HepG2 (cell line): ENCODE measurements at regions not wholly inside any gene's neighbourhood (a gene's known extent, or its start where the extent isn't known, plus 50 kb on each side); places are given as distances from the start of the nearest gene placed in this dataset.

Experiments
- CEBPZ ChIP-seq: IDR thresholded peaks from 2 replicates; pipeline ENCODE4 v1.6.1; 2012; ENCODE audit warnings: low read length, improper control_type of control experiment
- EZH2 ChIP-seq: conservative IDR thresholded peaks from 2 replicates; pipeline ENCODE4 v1.6.1; 2012; ENCODE audit warnings: mild to moderate bottlenecking, low read depth, low read length, moderate library complexity
- FOXK2 ChIP-seq: fragments of 450-650 bp; IDR thresholded peaks from 2 replicates; pipeline ENCODE4 v1.6.1; 2016
- IRF1 ChIP-seq: sonication (generic); formaldehyde crosslinking; IDR thresholded peaks from 2 replicates; pipeline ENCODE4 v1.4.0; 2020; ENCODE audit warnings: low read depth, mild to moderate bottlenecking, missing genetic modification reagents
- SMARCE1 ChIP-seq: fragments of 450-650 bp; IDR thresholded peaks from 2 replicates; pipeline ENCODE4 v1.6.1; 2017; ENCODE audit warnings: borderline replicate concordance
- ZNF10 ChIP-seq: sonication (generic); formaldehyde crosslinking; IDR thresholded peaks from 2 replicates; pipeline ENCODE4 v1.4.0; 2020; ENCODE audit warnings: mild to moderate bottlenecking, low read depth, missing genetic modification reagents, borderline replicate concordance
- TF ChIP-seq, protein P1 (sequence below), 2 experiments: sonication (generic) in 1 of 2; formaldehyde crosslinking in 1 of 2; IDR thresholded peaks; 2 replicates each; pipeline versions ENCODE4 v1.5.1 to v1.6.1; 2011 to 2020; ENCODE audit warnings: borderline replicate concordance in 1 of 2, low read depth in 1 of 2, low read length in 1 of 2, mild to moderate bottlenecking in 1 of 2, missing genetic modification reagents in 1 of 2, moderate library complexity in 1 of 2
- TF ChIP-seq, protein P2 (sequence below): sonication (generic); formaldehyde crosslinking; IDR thresholded peaks from 2 replicates; pipeline ENCODE4 v1.5.1; 2020; ENCODE audit warnings: mild to moderate bottlenecking, missing genetic modification reagents, moderate library complexity

DNA sequence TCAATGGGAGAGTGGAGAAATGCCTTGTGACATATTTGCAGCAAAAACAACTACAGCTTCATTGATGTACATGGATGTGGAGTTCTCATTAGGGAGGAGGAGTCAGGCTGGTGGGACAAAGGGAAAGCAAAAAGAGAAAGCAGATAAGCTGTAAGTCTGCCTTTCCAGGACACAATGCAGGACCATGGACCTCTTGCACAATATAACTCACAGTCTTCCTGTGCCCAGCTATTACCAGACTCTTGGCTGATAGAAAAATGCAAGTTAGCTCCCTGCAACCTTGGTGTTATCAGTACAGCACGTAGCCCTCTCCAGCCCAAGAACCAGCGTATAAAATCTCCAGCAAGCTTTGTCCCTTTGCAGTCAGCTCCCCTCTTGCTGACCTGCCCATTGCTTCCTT is 232.3 kb downstream of the NFATC2 start:
- no peak for TF ChIP-seq FOXK2
- TF ChIP-seq IRF1 (CRISPR knock-in tag) = no peak
- TF ChIP-seq, protein P1, sequence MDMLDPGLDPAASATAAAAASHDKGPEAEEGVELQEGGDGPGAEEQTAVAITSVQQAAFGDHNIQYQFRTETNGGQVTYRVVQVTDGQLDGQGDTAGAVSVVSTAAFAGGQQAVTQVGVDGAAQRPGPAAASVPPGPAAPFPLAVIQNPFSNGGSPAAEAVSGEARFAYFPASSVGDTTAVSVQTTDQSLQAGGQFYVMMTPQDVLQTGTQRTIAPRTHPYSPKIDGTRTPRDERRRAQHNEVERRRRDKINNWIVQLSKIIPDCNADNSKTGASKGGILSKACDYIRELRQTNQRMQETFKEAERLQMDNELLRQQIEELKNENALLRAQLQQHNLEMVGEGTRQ (IDR thresholded peaks at IDR 0.05; ENCODE audit: low read depth, low read length) = no peak
- TF ChIP-seq, protein P1 (CRISPR knock-in tag; IDR thresholded peaks at IDR 0.05; ENCODE audit: borderline replicate concordance) = no peak
- TF ChIP-seq, protein P2, sequence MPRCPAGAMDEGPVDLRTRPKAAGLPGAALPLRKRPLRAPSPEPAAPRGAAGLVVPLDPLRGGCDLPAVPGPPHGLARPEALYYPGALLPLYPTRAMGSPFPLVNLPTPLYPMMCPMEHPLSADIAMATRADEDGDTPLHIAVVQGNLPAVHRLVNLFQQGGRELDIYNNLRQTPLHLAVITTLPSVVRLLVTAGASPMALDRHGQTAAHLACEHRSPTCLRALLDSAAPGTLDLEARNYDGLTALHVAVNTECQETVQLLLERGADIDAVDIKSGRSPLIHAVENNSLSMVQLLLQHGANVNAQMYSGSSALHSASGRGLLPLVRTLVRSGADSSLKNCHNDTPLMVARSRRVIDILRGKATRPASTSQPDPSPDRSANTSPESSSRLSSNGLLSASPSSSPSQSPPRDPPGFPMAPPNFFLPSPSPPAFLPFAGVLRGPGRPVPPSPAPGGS (CRISPR knock-in tag) = no peak
- no peak for TF ChIP-seq EZH2
- no peak for TF ChIP-seq CEBPZ
- TF ChIP-seq ZNF10 (CRISPR knock-in tag) = no peak
- no peak for TF ChIP-seq SMARCE1
